Left lung (tissue), 4 donors: ENCODE measurements at regions not wholly inside any gene's neighbourhood (a gene's known extent, or its start where the extent isn't known, plus 50 kb on each side); places are given as distances from the start of the nearest gene placed in this dataset.

Experiments used
- ATAC-seq: fragments of 200-7000 bp; cut with Tn5 transposase; one replicate; pipeline ENCODE4 v1.9.1; 2020; ENCODE audit warnings: moderate library complexity
- DNase-seq, 4 donors: peaks; one replicate each; pipeline ENCODE4 v3.0.0-alpha.2; 2013 to 2020
- H3K27ac ChIP-seq, 2 donors: fragments of 200-600 bp; sonication (generic) in 1 of 2; one replicate each; pipeline versions ENCODE4 v1.5.0 to v1.8.0; 2020 to 2021
- H3K27me3 ChIP-seq, 2 donors: fragments of 200-600 bp; sonication (generic) in 1 of 2; one replicate each; pipeline versions ENCODE4 v1.5.0 to v1.8.0; 2020 to 2021
- H3K36me3 ChIP-seq, 2 donors: fragments of 200-600 bp; sonication (generic) in 1 of 2; one replicate each; pipeline versions ENCODE4 v1.5.0 to v1.8.0; 2020 to 2021
- H3K4me1 ChIP-seq, 2 donors: fragments of 200-600 bp; one replicate each; pipeline ENCODE4 v1.8.0; 2021
- H3K4me3 ChIP-seq, 2 donors: fragments of 200-600 bp; sonication (generic) in 1 of 2; one replicate each; pipeline versions ENCODE4 v1.5.0 to v1.8.0; 2020 to 2021; ENCODE audit warnings: mild to moderate bottlenecking in 1 of 2
- H3K9me3 ChIP-seq, 2 donors: fragments of 200-600 bp; sonication (generic) in 1 of 2; one replicate each; pipeline versions ENCODE4 v1.5.0 to v1.8.0; 2020 to 2021
- CTCF ChIP-seq, 2 donors: fragments of 200-600 bp; sonication (generic) in 1 of 2; IDR thresholded peaks; one replicate each; pipeline versions ENCODE4 v1.5.0 to v1.8.0; 2021; ENCODE audit warnings: antibody characterized with exemption in 2 of 2
- intact Hi-C, 2 donors: fragments of 100-400 bp; cut with DNase I; formaldehyde crosslinking; loops; one replicate each; pipeline versions ENCODE4 v1.11.2 to v1.14.2; 2022
- donor health status: DM: no; HTN: yes; CAD: no.
- donor health status: DM: no; HTN: no; CAD: no.

- Histone ChIP-seq H3K27me3 (no peaks in the 10 kb centered on the region), H3K4me3 (no peak overlapping the region), H3K36me3 (no peaks in the 10 kb centered on the region), H3K27ac (no peak overlapping the region), H3K9me3 (peaks cover 0 to 5% of the 10 kb centered on the region in 2 donors), H3K4me1 (no peaks in the 10 kb centered on the region)
- DNase-seq (no peak), ATAC-seq (no peak)
- intact Hi-C loops = no loop called here
- no peak for TF ChIP-seq CTCF (IDR thresholded peaks at IDR 0.05)
Measured at GRCh38 chr5:86525622-86526021, 92.1 kb upstream of the COX7C start.

DNA sequence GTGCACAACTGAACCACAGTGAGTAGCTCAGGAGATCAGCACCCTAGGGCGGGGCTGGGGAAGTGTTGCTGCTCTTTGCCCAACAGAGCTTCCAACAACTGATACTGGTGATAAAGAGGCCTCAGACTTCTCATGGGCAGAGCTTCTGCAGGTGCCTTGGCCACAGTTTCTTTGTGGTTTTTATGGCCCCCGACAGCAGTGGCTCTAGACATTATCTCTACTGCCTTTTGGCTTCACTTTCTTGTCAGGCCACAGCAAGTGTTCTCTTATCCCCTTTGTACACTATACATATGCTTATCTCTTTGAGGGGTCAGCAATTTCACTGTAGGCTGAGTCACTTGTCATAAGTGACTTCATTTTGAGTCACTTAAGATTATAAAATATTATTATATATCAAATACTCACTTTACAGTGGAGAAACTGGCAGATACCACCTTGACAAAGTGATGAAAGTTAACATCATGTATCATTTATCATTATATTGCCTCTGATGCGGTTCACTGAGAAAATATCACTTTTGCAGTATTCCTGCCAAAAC, 90.9 kb upstream of the COX7C start:
- H3K36me3 ChIP-seq = no peaks in the 10 kb centered on the region
- peaks cover 0 to 5% of the 10 kb centered on the region in 2 donors for H3K9me3 ChIP-seq
- H3K4me1 ChIP-seq = no peaks in the 10 kb centered on the region
- no peak overlapping the region for H3K27ac ChIP-seq
- H3K27me3 ChIP-seq = no peaks in the 10 kb centered on the region
- H3K4me3 ChIP-seq = no peak overlapping the region
- no peak for DNase-seq
- intact Hi-C loops = no loop called here
- ATAC-seq = no peak
- no peak for TF ChIP-seq CTCF (IDR thresholded peaks at IDR 0.05)

DNA sequence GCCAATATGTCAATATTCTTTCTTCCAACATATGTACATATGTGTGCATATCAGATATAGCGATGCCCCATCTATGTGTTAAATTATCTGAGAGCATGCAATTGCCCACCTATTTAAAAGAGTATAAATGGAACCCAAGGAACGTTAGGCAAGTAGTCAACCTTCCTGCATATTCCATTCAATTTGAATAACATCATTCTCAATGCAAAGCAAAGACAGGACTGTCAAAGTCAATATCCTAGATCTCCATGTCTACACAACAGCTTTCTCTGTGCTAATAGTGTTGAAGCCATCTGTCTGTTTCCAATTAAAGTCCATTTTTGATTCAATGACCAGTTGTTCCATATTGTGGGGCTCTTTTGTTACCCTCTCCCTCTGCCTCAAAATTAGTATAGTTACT, 85.3 kb upstream of the COX7C start:
- Histone ChIP-seq H3K4me1 (no peaks in the 10 kb centered on the region), H3K4me3 (no peak overlapping the region), H3K27ac (no peak overlapping the region), H3K36me3 (no peaks in the 10 kb centered on the region), H3K27me3 (no peaks in the 10 kb centered on the region), H3K9me3 (no peaks in the 10 kb centered on the region)
- no peak for DNase-seq
- intact Hi-C loops = no loop called here
- no peak for TF ChIP-seq CTCF (IDR thresholded peaks at IDR 0.05)
- no peak for ATAC-seq

DNA sequence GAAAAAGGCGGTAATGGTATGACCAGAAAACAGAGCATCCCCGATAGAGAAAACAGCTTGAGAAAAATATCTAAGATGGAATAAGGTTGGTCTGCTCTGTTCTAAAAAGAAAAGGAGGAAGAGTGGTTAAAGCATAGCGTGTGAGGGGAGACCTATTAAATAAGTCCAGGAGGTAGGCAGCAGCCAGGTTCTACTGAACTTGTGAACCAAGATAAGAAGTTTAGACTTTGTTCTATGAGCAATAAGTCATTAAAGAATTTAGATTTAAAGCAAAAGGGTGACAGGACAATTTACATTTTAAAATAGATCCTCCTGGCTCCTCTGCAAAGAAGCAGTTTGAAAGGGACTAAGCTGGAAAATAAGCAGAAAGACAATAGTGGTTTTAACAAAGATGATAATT, 81.3 kb upstream of the COX7C start:
- H3K27me3 ChIP-seq = no peaks in the 10 kb centered on the region
- TF ChIP-seq CTCF (IDR thresholded peaks at IDR 0.05) = no peak
- H3K9me3 ChIP-seq = no peaks in the 10 kb centered on the region
- DNase-seq (no peak), ATAC-seq (no peak)
- H3K4me3 ChIP-seq = no peak overlapping the region
- H3K27ac ChIP-seq = no peak overlapping the region
- H3K4me1 ChIP-seq = no peaks in the 10 kb centered on the region
- intact Hi-C loops = no loop called here
- H3K36me3 ChIP-seq = no peaks in the 10 kb centered on the region

GRCh38 chr5:86542532-86542931, 75.2 kb upstream of the COX7C start:
- no peaks in the 10 kb centered on the region for H3K9me3 ChIP-seq
- no peaks in the 10 kb centered on the region for H3K36me3 ChIP-seq
- H3K27me3 ChIP-seq = no peaks in the 10 kb centered on the region
- no peak for TF ChIP-seq CTCF (IDR thresholded peaks at IDR 0.05)
- DNase-seq (no peak), ATAC-seq (no peak)
- H3K27ac ChIP-seq = no peak overlapping the region
- no peaks in the 10 kb centered on the region for H3K4me1 ChIP-seq
- intact Hi-C loops = no loop called here
- H3K4me3 ChIP-seq = no peak overlapping the region
